ENCODE measurements at regions not wholly inside any gene's neighbourhood (a gene's known extent, or its start where the extent isn't known, plus 50 kb on each side); places are given as distances from the start of the nearest gene placed in this dataset.

GRCh38 chr6:6452002-6452401 lies 131.5 kb upstream of the F13A1 start:
- H3K9me2 ChIP-seq (ENCODE audit: insufficient read depth) = no peaks in the 10 kb centered on the region
- no peak for TF ChIP-seq FOSL1 (IDR thresholded peaks at IDR 0.05; ENCODE audit: low read depth)
- TF ChIP-seq ZBTB33 (IDR thresholded peaks at IDR 0.05; ENCODE audit: extremely low read depth, insufficient replicate concordance, low read length) = no peak
- TF ChIP-seq CTCF (IDR thresholded peaks at IDR 0.05 in 2 of 3, conservative IDR thresholded peaks at IDR 0.05 in 1 of 3; ENCODE audit: borderline replicate concordance in 1 of 3, insufficient read depth in 1 of 3, low read depth in 2 of 3, low read length in 2 of 3) = no peak
- TF ChIP-seq SIN3A (IDR thresholded peaks at IDR 0.05; ENCODE audit: low read depth) = no peak
- no peak for TF ChIP-seq REST (IDR thresholded peaks at IDR 0.05; ENCODE audit: low read depth)
- no peak for TF ChIP-seq ATF3 (IDR thresholded peaks at IDR 0.05)
- TF ChIP-seq EZH2phosphoT487 (IDR thresholded peaks at IDR 0.05; ENCODE audit: borderline replicate concordance) = no peak
- no peak for TF ChIP-seq SRF (IDR thresholded peaks at IDR 0.05; ENCODE audit: low read depth)
- TF ChIP-seq SP1 (IDR thresholded peaks at IDR 0.05; ENCODE audit: low read depth) = no peak
- no peak for TF ChIP-seq ELF1 (IDR thresholded peaks at IDR 0.05; ENCODE audit: borderline replicate concordance, low read depth)
- no peak for TF ChIP-seq TCF7L2 (IDR thresholded peaks at IDR 0.05; ENCODE audit: borderline replicate concordance, extremely low read depth, insufficient read depth, insufficient read length)
- no peak for TF ChIP-seq MAX (IDR thresholded peaks at IDR 0.05)

More at GRCh38 chr6:6452002-6452401, 131.5 kb upstream of the F13A1 start:
- H3K27ac ChIP-seq (ENCODE audit: low read depth, low read length) = no peak overlapping the region
- POLR2A ChIA-PET = no interaction called here
- no peaks in the 10 kb centered on the region for H3K4me1 ChIP-seq (ENCODE audit: control insufficient read depth in 1 of 2, insufficient read depth in 2 of 2, low read length in 2 of 2)
- intact Hi-C loops (cut with micrococcal nuclease) = no loop called here
- ATAC-seq (no peak), DNase-seq (ENCODE audit: low read depth, low spot score) (no peak)
- no peaks in the 10 kb centered on the region for H3K79me2 ChIP-seq (ENCODE audit: insufficient read depth, low read length)
- CTCF ChIA-PET = no interaction called here
- no peak overlapping the region for H3K9ac ChIP-seq (ENCODE audit: low read length)
- BruUV-seq (replicated peaks) = no TSS peak
- no peak overlapping the region for H3K4me2 ChIP-seq (ENCODE audit: low read length)
- no peaks in the 10 kb centered on the region for H3K36me3 ChIP-seq (ENCODE audit: control insufficient read depth in 1 of 2, insufficient read depth in 2 of 2, low read length in 2 of 2)
- RAD21 ChIA-PET (ENCODE audit: low non-redundant PET in 1 of 2, low total read pairs in 2 of 2, uncharacterized antibody in 2 of 2, unreplicated experiment in 2 of 2) = no interaction called here
- no peak overlapping the region for H3K4me3 ChIP-seq (replicated peaks in 1 of 2; ENCODE audit: low read depth in 1 of 2, low read length in 2 of 2)
- H3K27me3 ChIP-seq (ENCODE audit: insufficient read depth, low read length) = peaks cover 5% of the 10 kb centered on the region; the same call in 1 of the 2 replicates
- H4K20me1 ChIP-seq (ENCODE audit: insufficient read depth) = no peaks in the 10 kb centered on the region
- H3K9me3 ChIP-seq (ENCODE audit: control insufficient read depth in 1 of 2, insufficient read depth in 1 of 2, low read depth in 1 of 2, low read length in 2 of 2) = no peaks in the 10 kb centered on the region
- no peak overlapping the region for H2AFZ ChIP-seq (ENCODE audit: low read depth, low read length, poor library complexity, severe bottlenecking)

Measured in HCT116 (cell line).